Nephron progenitor cell (in vitro differentiated cells): ENCODE measurements at regions not wholly inside any gene's neighbourhood (a gene's known extent, or its start where the extent isn't known, plus 50 kb on each side); places are given as distances from the start of the nearest gene placed in this dataset.

Experiments used
- DNase-seq: peaks from one replicate; pipeline ENCODE4 v3.0.0; 2021
- H3K27ac Mint-ChIP-seq: 2 replicates; pipeline ENCODE4 v1.8.0; 2021; ENCODE audit warnings: mild to moderate bottlenecking, moderate library complexity, mixed read lengths
- H3K27me3 Mint-ChIP-seq: 2 replicates; pipeline ENCODE4 v1.8.0; 2021; ENCODE audit warnings: mild to moderate bottlenecking, low read depth, mixed read lengths; ENCODE audit not compliant: poor library complexity
- H3K36me3 Mint-ChIP-seq: 2 replicates; pipeline ENCODE4 v1.8.0; 2021; ENCODE audit warnings: low read depth, mixed read lengths
- H3K4me1 Mint-ChIP-seq: 2 replicates; pipeline ENCODE4 v1.8.0; 2021; ENCODE audit warnings: mixed read lengths
- H3K4me3 Mint-ChIP-seq: 2 replicates; pipeline ENCODE4 v1.8.0; 2021; ENCODE audit warnings: mild to moderate bottlenecking, moderate library complexity, mixed read lengths
- H3K9me3 Mint-ChIP-seq: 2 replicates; pipeline ENCODE4 v1.8.0; 2021; ENCODE audit warnings: mild to moderate bottlenecking, moderate library complexity, mixed read lengths
- TF ChIP-seq, protein P1 (sequence below): fragments of 200-600 bp; sonication (generic); IDR thresholded peaks from 2 replicates; pipeline ENCODE4 v1.5.0; 2021; ENCODE audit warnings: antibody characterized with exemption

GRCh38 chr1:17986156-17986555 is 121.4 kb upstream of the IGSF21 start:
- Mint-ChIP-seq H3K27ac (no peak overlapping the region), H3K9me3 (no peaks in the 10 kb centered on the region), H3K27me3 (peaks cover 39% of the 10 kb centered on the region), H3K4me1 (no peaks in the 10 kb centered on the region), H3K4me3 (no peak overlapping the region), H3K36me3 (no peaks in the 10 kb centered on the region)
- TF ChIP-seq, protein P1, sequence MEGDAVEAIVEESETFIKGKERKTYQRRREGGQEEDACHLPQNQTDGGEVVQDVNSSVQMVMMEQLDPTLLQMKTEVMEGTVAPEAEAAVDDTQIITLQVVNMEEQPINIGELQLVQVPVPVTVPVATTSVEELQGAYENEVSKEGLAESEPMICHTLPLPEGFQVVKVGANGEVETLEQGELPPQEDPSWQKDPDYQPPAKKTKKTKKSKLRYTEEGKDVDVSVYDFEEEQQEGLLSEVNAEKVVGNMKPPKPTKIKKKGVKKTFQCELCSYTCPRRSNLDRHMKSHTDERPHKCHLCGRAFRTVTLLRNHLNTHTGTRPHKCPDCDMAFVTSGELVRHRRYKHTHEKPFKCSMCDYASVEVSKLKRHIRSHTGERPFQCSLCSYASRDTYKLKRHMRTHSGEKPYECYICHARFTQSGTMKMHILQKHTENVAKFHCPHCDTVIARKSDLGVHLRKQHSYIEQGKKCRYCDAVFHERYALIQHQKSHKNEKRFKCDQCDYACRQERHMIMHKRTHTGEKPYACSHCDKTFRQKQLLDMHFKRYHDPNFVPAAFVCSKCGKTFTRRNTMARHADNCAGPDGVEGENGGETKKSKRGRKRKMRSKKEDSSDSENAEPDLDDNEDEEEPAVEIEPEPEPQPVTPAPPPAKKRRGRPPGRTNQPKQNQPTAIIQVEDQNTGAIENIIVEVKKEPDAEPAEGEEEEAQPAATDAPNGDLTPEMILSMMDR, result no peak
- DNase-seq, result no peak

- Mint-ChIP-seq H3K4me1 (no peaks in the 10 kb centered on the region), H3K27ac (no peak overlapping the region), H3K27me3 (peaks cover 37% of the 10 kb centered on the region), H3K36me3 (no peaks in the 10 kb centered on the region), H3K4me3 (no peak overlapping the region), H3K9me3 (no peaks in the 10 kb centered on the region)
- TF ChIP-seq, protein P1, result no peak
- DNase-seq, result no peak
These were observed 117.2 kb upstream of the IGSF21 start for GRCh38 chr1:17990401-17990800.

DNA sequence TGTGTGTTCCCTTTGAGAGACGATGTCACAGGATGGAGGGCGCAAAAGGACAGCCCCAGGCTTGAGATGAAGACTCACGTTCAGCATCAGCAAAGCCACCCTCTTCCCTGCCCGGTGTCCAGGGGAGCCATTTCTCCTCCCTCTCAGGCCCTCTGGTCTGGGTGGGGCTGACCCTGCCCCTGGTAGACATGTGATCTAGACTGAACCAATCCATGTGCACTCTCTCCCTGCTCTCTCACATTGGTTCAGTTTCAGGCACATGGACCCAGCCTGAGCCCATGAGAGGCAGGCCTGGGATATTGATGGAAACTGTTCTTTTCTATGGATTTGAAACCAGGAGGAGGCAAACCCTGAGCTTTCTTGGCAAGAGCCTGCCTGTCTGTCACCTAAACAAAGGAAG is 115.6 kb upstream of the IGSF21 start:
- Mint-ChIP-seq H3K9me3 (no peaks in the 10 kb centered on the region), H3K27ac (no peak overlapping the region), H3K4me3 (no peak overlapping the region), H3K36me3 (no peaks in the 10 kb centered on the region), H3K4me1 (no peaks in the 10 kb centered on the region), H3K27me3 (peaks cover 48% of the 10 kb centered on the region)
- DNase-seq, result no peak
- TF ChIP-seq, protein P1, result no peak

GRCh38 chr1:17992800-17993199 is 114.8 kb upstream of the IGSF21 start:
- DNase-seq, result no peak
- H3K27ac Mint-ChIP-seq, result no peak overlapping the region
- TF ChIP-seq, protein P1, result no peak
- H3K9me3 Mint-ChIP-seq, result no peaks in the 10 kb centered on the region
- H3K27me3 Mint-ChIP-seq, result peaks cover 46% of the 10 kb centered on the region
- H3K4me3 Mint-ChIP-seq, result no peak overlapping the region
- H3K4me1 Mint-ChIP-seq, result no peaks in the 10 kb centered on the region
- H3K36me3 Mint-ChIP-seq, result no peaks in the 10 kb centered on the region

GRCh38 chr1:17994046-17994445 is 113.6 kb upstream of the IGSF21 start:
- no peaks in the 10 kb centered on the region for H3K4me1 Mint-ChIP-seq
- peaks cover 39% of the 10 kb centered on the region for H3K27me3 Mint-ChIP-seq
- no peaks in the 10 kb centered on the region for H3K36me3 Mint-ChIP-seq
- H3K9me3 Mint-ChIP-seq, result no peaks in the 10 kb centered on the region
- DNase-seq, result no peak
- H3K27ac Mint-ChIP-seq, result no peak overlapping the region
- H3K4me3 Mint-ChIP-seq, result no peak overlapping the region
- TF ChIP-seq, protein P1, result no peak

GRCh38 chr1:17995480-17995879 is 112.1 kb upstream of the IGSF21 start:
- no peak overlapping the region for H3K4me3 Mint-ChIP-seq
- no peak overlapping the region for H3K27ac Mint-ChIP-seq

More at GRCh38 chr1:17995480-17995879, 112.1 kb upstream of the IGSF21 start:
- H3K36me3 Mint-ChIP-seq, result no peaks in the 10 kb centered on the region
- no peaks in the 10 kb centered on the region for H3K4me1 Mint-ChIP-seq
- H3K27me3 Mint-ChIP-seq, result peaks cover 35% of the 10 kb centered on the region
- TF ChIP-seq, protein P1, result no peak
- DNase-seq, result no peak
- H3K9me3 Mint-ChIP-seq, result no peaks in the 10 kb centered on the region
